Prostate gland (tissue), 2 donors: ENCODE measurements at regions not wholly inside any gene's neighbourhood (a gene's known extent, or its start where the extent isn't known, plus 50 kb on each side); places are given as distances from the start of the nearest gene placed in this dataset.

ENCODE experiments used
- CTCF ChIP-seq, 4 experiments: fragments of 200-600 bp in 2 of 4; fragments of 450-650 bp in 2 of 4; sonication (generic) in 2 of 4; IDR thresholded peaks; 1 replicate in 3 of 4; 2 replicates in 1 of 4; pipeline ENCODE4 v1.5.1; 2016 to 2019; ENCODE audit warnings: antibody characterized with exemption in 4 of 4, mild to moderate bottlenecking in 2 of 4, moderate library complexity in 2 of 4
- POLR2AphosphoS5 ChIP-seq: sonication (generic); formaldehyde crosslinking; IDR thresholded peaks from one replicate; pipeline ENCODE4 v1.6.1; 2017; ENCODE audit warnings: antibody characterized with exemption

DNA sequence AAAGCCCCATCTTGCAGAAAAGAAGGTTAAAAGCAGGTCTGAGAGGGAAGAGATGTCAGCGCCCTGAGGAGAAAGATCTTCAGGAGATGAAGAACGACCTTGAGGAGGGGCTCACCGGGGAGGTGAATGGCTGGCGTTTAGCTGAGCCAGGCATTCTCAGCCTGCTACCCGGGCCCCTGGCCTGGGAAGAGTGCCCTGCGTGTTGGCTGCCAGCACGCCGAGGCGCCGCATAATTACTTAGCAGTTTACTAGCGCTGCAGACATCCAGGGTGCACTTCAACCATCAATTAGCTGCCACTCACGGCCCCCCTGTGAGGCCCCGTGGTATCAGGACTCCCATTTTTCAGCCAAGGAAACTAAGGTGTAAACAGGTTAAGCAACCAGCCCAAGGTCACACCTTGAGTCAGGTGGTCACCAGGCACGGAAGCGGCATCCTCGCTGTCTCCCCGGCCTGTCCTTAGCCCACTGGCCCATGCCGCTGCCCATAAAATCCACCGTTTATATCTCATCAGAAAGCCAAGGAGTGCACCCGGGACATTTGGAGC lies 551.9 kb downstream of the BNC2 start:
- TF ChIP-seq CTCF (IDR thresholded peaks at IDR 0.05): no peak
- no peak for TF ChIP-seq POLR2AphosphoS5
